Panc1 (cell line): ENCODE measurements at regions not wholly inside any gene's neighbourhood (a gene's known extent, or its start where the extent isn't known, plus 50 kb on each side); places are given as distances from the start of the nearest gene placed in this dataset.

Source experiments
- ATAC-seq: fragments of 200-7000 bp; cut with Tn5 transposase; 2 replicates; pipeline ENCODE4 v1.9.1; 2020; ENCODE audit warnings: mild to moderate bottlenecking, moderate library complexity
- BruUV-seq: library from RNA; stranded (reverse); fragments of 400-500 nt; replicated peaks from 2 replicates; lab custom pipeline; 2021; lab: Mats Ljungman, UMichigan
- CTCF ChIA-PET: fragments of 300-600 bp; sonication (Branson Sonifier 250); formaldehyde crosslinking; loops from one replicate; lab custom pipeline; 2022; ENCODE audit warnings: antibody characterized with exemption; lab: Charles Lee
- POLR2A ChIA-PET: fragments of 300-600 bp; sonication (Branson Sonifier 250); formaldehyde crosslinking; loops from one replicate; lab custom pipeline; 2022; ENCODE audit warnings: antibody characterized with exemption; lab: Charles Lee
- DNase-seq: peaks from one replicate; pipeline ENCODE4 v3.0.0-alpha.2; 2010; ENCODE audit warnings: low read depth, low spot score
- H3K27ac ChIP-seq: 2 replicates; pipeline ENCODE4 v1.5.1; 2011; ENCODE audit warnings: mild to moderate bottlenecking, low read length, inconsistent platforms
- H3K27me3 ChIP-seq: fragments of 200-500 bp; sonication (Bioruptor generic); 2 replicates; pipeline ENCODE4 v1.6.0; 2014; ENCODE audit warnings: low read length, inconsistent platforms; ENCODE audit not compliant: control insufficient read depth, insufficient read depth
- H3K36me3 ChIP-seq: fragments of 200-500 bp; sonication (Bioruptor generic); 2 replicates; pipeline ENCODE4 v1.5.1; 2014; ENCODE audit warnings: inconsistent platforms, mild to moderate bottlenecking, low read length, moderate library complexity; ENCODE audit not compliant: control insufficient read depth, insufficient read depth
- H3K4me1 ChIP-seq: 2 replicates; pipeline ENCODE4 v1.5.1; 2011; ENCODE audit warnings: inconsistent platforms, mild to moderate bottlenecking, low read length, moderate library complexity; ENCODE audit not compliant: control insufficient read depth, insufficient read depth
- H3K4me3 ChIP-seq, 2 experiments: 2 replicates each; pipeline ENCODE4 v1.5.1; 2011 to 2012; ENCODE audit warnings: low read depth in 2 of 2, low read length in 2 of 2, mild to moderate bottlenecking in 2 of 2, inconsistent platforms in 1 of 2, moderate library complexity in 1 of 2
- H3K9me3 ChIP-seq: fragments of 200-500 bp; sonication (Bioruptor generic); 2 replicates; pipeline ENCODE4 v1.5.1; 2014; ENCODE audit warnings: low read depth, mild to moderate bottlenecking, inconsistent platforms, low read length, moderate library complexity; ENCODE audit not compliant: control insufficient read depth, insufficient read depth
- POLR2AphosphoS5 ChIP-seq: IDR thresholded peaks from 2 replicates; pipeline ENCODE4 v1.6.1; 2012; ENCODE audit warnings: mild to moderate bottlenecking, low read depth, low read length, moderate library complexity
- SIN3A ChIP-seq: IDR thresholded peaks from 2 replicates; pipeline ENCODE4 v1.6.1; 2012; ENCODE audit warnings: low read depth, mild to moderate bottlenecking, low read length, moderate library complexity, borderline replicate concordance; ENCODE audit not compliant: insufficient read depth
- TCF7L2 ChIP-seq: IDR thresholded peaks from 2 replicates; pipeline ENCODE4 v1.6.1; 2011; ENCODE audit warnings: mild to moderate bottlenecking, low read depth, low read length, inconsistent platforms
- in situ Hi-C: cut with HindIII; loops from 2 replicates; pipeline ENCODE4 v1.10.0; 2016; ENCODE audit warnings: low sequenced_read_pairs, low pct_unique_long_range_greater_than_20kb
- intact Hi-C: fragments of 100-400 bp; cut with micrococcal nuclease; formaldehyde crosslinking; loops from one replicate; pipeline ENCODE4 v1.10.0; 2022; ENCODE audit not compliant: unreplicated experiment
- TF ChIP-seq, protein P1 (sequence below), 2 experiments: IDR thresholded peaks; 2 replicates each; pipeline ENCODE4 v1.6.1; 2011 to 2012; ENCODE audit warnings: low read depth in 2 of 2, control low read depth in 1 of 2, low read length in 1 of 2, mild to moderate bottlenecking in 1 of 2, moderate library complexity in 1 of 2; ENCODE audit not compliant: insufficient read depth in 1 of 2
- TF ChIP-seq, protein P2 (sequence below): fragments of 450-650 bp; IDR thresholded peaks from 2 replicates; pipeline ENCODE4 v1.5.1; 2017; ENCODE audit warnings: mild to moderate bottlenecking

DNA sequence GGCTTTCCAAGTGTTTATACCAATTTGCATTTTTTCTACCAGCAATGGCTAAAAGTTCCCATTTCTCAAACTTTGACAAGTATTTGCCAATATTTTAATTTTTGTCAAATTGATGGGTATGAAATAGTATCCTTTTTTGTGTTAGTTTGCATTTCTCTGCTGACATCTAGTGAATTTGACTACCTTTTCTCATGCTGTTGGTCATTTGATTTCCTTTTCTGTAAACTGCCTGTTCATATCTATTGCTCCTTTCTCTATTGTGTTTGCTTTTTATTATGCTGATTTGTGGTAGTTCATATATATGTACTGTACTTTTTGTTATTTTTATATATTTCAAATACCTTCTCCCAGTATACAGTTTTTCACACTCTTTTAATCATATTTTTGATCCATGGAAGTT, 149.4 kb downstream of the PMAIP1 start:
- no peak for TF ChIP-seq TCF7L2
- TF ChIP-seq, protein P1, sequence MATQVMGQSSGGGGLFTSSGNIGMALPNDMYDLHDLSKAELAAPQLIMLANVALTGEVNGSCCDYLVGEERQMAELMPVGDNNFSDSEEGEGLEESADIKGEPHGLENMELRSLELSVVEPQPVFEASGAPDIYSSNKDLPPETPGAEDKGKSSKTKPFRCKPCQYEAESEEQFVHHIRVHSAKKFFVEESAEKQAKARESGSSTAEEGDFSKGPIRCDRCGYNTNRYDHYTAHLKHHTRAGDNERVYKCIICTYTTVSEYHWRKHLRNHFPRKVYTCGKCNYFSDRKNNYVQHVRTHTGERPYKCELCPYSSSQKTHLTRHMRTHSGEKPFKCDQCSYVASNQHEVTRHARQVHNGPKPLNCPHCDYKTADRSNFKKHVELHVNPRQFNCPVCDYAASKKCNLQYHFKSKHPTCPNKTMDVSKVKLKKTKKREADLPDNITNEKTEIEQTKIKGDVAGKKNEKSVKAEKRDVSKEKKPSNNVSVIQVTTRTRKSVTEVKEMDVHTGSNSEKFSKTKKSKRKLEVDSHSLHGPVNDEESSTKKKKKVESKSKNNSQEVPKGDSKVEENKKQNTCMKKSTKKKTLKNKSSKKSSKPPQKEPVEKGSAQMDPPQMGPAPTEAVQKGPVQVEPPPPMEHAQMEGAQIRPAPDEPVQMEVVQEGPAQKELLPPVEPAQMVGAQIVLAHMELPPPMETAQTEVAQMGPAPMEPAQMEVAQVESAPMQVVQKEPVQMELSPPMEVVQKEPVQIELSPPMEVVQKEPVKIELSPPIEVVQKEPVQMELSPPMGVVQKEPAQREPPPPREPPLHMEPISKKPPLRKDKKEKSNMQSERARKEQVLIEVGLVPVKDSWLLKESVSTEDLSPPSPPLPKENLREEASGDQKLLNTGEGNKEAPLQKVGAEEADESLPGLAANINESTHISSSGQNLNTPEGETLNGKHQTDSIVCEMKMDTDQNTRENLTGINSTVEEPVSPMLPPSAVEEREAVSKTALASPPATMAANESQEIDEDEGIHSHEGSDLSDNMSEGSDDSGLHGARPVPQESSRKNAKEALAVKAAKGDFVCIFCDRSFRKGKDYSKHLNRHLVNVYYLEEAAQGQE (IDR thresholded peaks at IDR 0.05; ENCODE audit: insufficient read depth in 1 of 2, low read depth in 2 of 2, low read length in 1 of 2): no peak
- intact Hi-C loops (no loop called here), in situ Hi-C loops (no loop called here)
- H3K4me1 ChIP-seq: peaks cover 10% of the 10 kb centered on the region
- no peaks in the 10 kb centered on the region for H3K36me3 ChIP-seq
- no peak overlapping the region for H3K4me3 ChIP-seq
- POLR2A ChIA-PET: no interaction called here
- H3K9me3 ChIP-seq: no peaks in the 10 kb centered on the region; the same call in 1 of the 2 replicates
- CTCF ChIA-PET: no interaction called here
- no peaks in the 10 kb centered on the region for H3K27me3 ChIP-seq
- no peak for DNase-seq
- no peak for ATAC-seq
- H3K27ac ChIP-seq: no peak overlapping the region
- BruUV-seq: no TSS peak

DNA sequence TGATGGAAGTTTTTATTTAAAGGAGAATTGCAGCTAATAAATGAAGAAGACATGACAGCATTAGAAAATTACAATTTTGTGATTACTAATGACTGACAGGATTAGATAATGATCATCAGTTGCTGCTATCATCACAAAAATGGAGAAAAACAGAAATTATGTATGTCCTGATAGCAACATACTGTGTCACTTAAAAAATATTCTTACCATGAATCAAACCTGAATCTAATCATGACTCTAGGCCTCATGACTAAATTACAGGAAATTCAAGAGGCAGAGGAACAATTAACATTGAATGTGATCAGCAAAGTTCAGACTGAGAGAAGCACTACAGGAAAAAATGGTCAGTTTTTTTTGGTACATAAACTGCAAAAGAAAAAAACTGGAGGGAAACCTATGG, 147.8 kb downstream of the PMAIP1 start:
- H3K27ac ChIP-seq: no peak overlapping the region

More for the DNA sequence above, 147.8 kb downstream of the PMAIP1 start:
- H3K9me3 ChIP-seq: no peaks in the 10 kb centered on the region; the same call in 1 of the 2 replicates
- no peaks in the 10 kb centered on the region for H3K4me1 ChIP-seq
- ChIA-PET POLR2A (no interaction called here), CTCF (no interaction called here)
- intact Hi-C loops (no loop called here), in situ Hi-C loops (no loop called here)
- no peaks in the 10 kb centered on the region for H3K27me3 ChIP-seq
- no peak for TF ChIP-seq TCF7L2
- no peak for TF ChIP-seq POLR2AphosphoS5
- TF ChIP-seq SIN3A: no peak
- TF ChIP-seq, protein P1 (IDR thresholded peaks at IDR 0.05; ENCODE audit: insufficient read depth in 1 of 2, low read depth in 2 of 2, low read length in 1 of 2): no peak
- TF ChIP-seq, protein P2, sequence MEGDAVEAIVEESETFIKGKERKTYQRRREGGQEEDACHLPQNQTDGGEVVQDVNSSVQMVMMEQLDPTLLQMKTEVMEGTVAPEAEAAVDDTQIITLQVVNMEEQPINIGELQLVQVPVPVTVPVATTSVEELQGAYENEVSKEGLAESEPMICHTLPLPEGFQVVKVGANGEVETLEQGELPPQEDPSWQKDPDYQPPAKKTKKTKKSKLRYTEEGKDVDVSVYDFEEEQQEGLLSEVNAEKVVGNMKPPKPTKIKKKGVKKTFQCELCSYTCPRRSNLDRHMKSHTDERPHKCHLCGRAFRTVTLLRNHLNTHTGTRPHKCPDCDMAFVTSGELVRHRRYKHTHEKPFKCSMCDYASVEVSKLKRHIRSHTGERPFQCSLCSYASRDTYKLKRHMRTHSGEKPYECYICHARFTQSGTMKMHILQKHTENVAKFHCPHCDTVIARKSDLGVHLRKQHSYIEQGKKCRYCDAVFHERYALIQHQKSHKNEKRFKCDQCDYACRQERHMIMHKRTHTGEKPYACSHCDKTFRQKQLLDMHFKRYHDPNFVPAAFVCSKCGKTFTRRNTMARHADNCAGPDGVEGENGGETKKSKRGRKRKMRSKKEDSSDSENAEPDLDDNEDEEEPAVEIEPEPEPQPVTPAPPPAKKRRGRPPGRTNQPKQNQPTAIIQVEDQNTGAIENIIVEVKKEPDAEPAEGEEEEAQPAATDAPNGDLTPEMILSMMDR: no peak
- BruUV-seq: no TSS peak
- H3K4me3 ChIP-seq: no peak overlapping the region
- ATAC-seq (no peak), DNase-seq (no peak)
- H3K36me3 ChIP-seq: no peaks in the 10 kb centered on the region
